ENCODE measurements at regions not wholly inside any gene's neighbourhood (a gene's known extent, or its start where the extent isn't known, plus 50 kb on each side); places are given as distances from the start of the nearest gene placed in this dataset.

DNA sequence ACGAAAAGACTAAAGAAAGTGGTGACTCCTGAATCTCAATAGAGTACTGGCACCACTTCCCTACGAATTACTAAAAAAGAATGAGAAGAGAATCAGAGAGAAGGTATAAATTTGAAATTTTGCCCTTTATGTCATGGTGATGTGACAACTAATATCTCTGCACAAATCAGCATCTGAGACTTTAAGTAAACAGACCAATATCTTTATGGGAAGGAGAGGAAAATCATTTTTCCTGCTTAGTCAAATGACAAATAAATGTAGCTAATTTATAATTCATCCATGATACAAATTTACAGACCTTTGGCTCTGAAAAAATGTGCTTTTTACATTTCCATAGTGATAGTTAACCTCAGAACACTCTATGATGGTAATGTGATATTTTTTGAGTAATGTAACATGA is 424.8 kb upstream of the EPHA5 start:
- TF ChIP-seq, protein P1, sequence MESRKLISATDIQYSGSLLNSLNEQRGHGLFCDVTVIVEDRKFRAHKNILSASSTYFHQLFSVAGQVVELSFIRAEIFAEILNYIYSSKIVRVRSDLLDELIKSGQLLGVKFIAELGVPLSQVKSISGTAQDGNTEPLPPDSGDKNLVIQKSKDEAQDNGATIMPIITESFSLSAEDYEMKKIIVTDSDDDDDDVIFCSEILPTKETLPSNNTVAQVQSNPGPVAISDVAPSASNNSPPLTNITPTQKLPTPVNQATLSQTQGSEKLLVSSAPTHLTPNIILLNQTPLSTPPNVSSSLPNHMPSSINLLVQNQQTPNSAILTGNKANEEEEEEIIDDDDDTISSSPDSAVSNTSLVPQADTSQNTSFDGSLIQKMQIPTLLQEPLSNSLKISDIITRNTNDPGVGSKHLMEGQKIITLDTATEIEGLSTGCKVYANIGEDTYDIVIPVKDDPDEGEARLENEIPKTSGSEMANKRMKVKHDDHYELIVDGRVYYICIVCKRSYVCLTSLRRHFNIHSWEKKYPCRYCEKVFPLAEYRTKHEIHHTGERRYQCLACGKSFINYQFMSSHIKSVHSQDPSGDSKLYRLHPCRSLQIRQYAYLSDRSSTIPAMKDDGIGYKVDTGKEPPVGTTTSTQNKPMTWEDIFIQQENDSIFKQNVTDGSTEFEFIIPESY (IDR thresholded peaks at IDR 0.05; ENCODE audit: borderline replicate concordance, low read depth), result no peak
- no peak for TF ChIP-seq RCOR1 (IDR thresholded peaks at IDR 0.05; ENCODE audit: low read length)
- TF ChIP-seq, protein P2, sequence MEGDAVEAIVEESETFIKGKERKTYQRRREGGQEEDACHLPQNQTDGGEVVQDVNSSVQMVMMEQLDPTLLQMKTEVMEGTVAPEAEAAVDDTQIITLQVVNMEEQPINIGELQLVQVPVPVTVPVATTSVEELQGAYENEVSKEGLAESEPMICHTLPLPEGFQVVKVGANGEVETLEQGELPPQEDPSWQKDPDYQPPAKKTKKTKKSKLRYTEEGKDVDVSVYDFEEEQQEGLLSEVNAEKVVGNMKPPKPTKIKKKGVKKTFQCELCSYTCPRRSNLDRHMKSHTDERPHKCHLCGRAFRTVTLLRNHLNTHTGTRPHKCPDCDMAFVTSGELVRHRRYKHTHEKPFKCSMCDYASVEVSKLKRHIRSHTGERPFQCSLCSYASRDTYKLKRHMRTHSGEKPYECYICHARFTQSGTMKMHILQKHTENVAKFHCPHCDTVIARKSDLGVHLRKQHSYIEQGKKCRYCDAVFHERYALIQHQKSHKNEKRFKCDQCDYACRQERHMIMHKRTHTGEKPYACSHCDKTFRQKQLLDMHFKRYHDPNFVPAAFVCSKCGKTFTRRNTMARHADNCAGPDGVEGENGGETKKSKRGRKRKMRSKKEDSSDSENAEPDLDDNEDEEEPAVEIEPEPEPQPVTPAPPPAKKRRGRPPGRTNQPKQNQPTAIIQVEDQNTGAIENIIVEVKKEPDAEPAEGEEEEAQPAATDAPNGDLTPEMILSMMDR (IDR thresholded peaks at IDR 0.05), result no peak

Data from SK-N-SH (cell line).